MCF 10A (cell line): ENCODE measurements at regions not wholly inside any gene's neighbourhood (a gene's known extent, or its start where the extent isn't known, plus 50 kb on each side); places are given as distances from the start of the nearest gene placed in this dataset.

Experiments
- BruUV-seq: library from RNA; stranded (reverse); fragments of 400-500 nt; replicated peaks from 2 replicates; lab custom pipeline; 2021; lab: Mats Ljungman, UMichigan
- CTCF ChIA-PET: fragments of 300-600 bp; sonication (Branson Sonifier 250); formaldehyde crosslinking; extraction: SDS; loops from one replicate; lab custom pipeline; 2021; ENCODE audit warnings: antibody characterized with exemption, inconsistent platforms; lab: Yijun Ruan, JAX
- POLR2A ChIA-PET: fragments of 300-600, 350-650 bp; sonication (Branson Sonifier 250); formaldehyde crosslinking; extraction: SDS; loops from one replicate; lab custom pipeline; 2020; ENCODE audit warnings: antibody characterized with exemption, inconsistent platforms; lab: Yijun Ruan, JAX
- DNase-seq: peaks from one replicate; pipeline ENCODE4 v3.0.0-alpha.2; 2018; ENCODE audit not compliant: unreplicated experiment
- H3K27ac Mint-ChIP-seq: one replicate; pipeline ENCODE4 v1.8.0; 2022; ENCODE audit warnings: mild to moderate bottlenecking, low read depth, mixed read lengths; ENCODE audit not compliant: unreplicated experiment
- H3K27me3 Mint-ChIP-seq: one replicate; pipeline ENCODE4 v1.8.0; 2022; ENCODE audit warnings: mixed read lengths; ENCODE audit not compliant: insufficient read depth, unreplicated experiment
- H3K36me3 Mint-ChIP-seq: one replicate; pipeline ENCODE4 v1.8.0; 2022; ENCODE audit warnings: mild to moderate bottlenecking, moderate library complexity, mixed read lengths; ENCODE audit not compliant: insufficient read depth, unreplicated experiment
- H3K4me1 Mint-ChIP-seq: one replicate; pipeline ENCODE4 v1.8.0; 2022; ENCODE audit warnings: mixed read lengths; ENCODE audit not compliant: insufficient read depth, unreplicated experiment
- H3K4me3 Mint-ChIP-seq: one replicate; pipeline ENCODE4 v1.8.0; 2022; ENCODE audit warnings: mild to moderate bottlenecking, moderate library complexity, mixed read lengths; ENCODE audit not compliant: unreplicated experiment
- H3K9me3 Mint-ChIP-seq: one replicate; pipeline ENCODE4 v1.8.0; 2022; ENCODE audit warnings: mixed read lengths; ENCODE audit not compliant: unreplicated experiment
- CTCF ChIP-seq: fragments of 200-600 bp; IDR thresholded peaks from one replicate; pipeline ENCODE4 v1.8.0; 2022; ENCODE audit warnings: antibody characterized with exemption, mild to moderate bottlenecking; ENCODE audit not compliant: unreplicated experiment
- intact Hi-C: fragments of 100-400 bp; cut with micrococcal nuclease; formaldehyde crosslinking; loops from 2 replicates; pipeline ENCODE4 v1.14.1; 2022

GRCh38 chr11:70756756-70757155 lies 358.4 kb downstream of the CTTN start:
- DNase-seq: no peak
- Mint-ChIP-seq H3K4me3 (no peak overlapping the region), H3K36me3 (no peaks in the 10 kb centered on the region), H3K4me1 (no peaks in the 10 kb centered on the region), H3K27ac (no peak overlapping the region), H3K27me3 (no peaks in the 10 kb centered on the region), H3K9me3 (peaks cover 37% of the 10 kb centered on the region)
- POLR2A ChIA-PET: no interaction called here
- intact Hi-C loops: no loop called here
- TF ChIP-seq CTCF: no peak
- CTCF ChIA-PET: interaction anchor here (0.6 to 1.5 kb wide), 3 partner anchors 8 to 288 kb away, joined by 3 read pairs; no protein-coding TSS in a partner anchor
- BruUV-seq: no TSS peak

DNA sequence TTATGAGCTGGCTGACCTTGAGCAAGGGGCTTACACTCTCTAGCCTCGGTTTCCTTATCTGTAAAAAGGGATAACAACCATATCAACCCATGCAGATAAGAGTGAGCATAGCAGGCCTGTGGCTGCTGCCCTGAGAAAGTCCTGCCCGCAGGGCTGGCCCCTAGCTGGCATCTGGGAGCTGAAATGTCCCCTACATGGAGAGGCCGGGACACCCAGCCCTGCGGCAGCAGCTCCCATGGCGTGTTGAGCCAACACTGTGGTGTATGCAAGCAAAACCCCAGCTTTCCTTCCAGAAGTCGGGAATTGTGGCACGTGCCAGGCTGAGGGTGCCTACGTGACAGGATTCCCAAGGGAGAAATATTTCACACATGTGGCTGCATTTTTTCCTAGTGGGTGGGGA lies 358.9 kb downstream of the CTTN start:
- BruUV-seq: no TSS peak
- Mint-ChIP-seq H3K27ac (no peak overlapping the region), H3K4me3 (no peak overlapping the region), H3K27me3 (no peaks in the 10 kb centered on the region), H3K4me1 (no peaks in the 10 kb centered on the region), H3K36me3 (no peaks in the 10 kb centered on the region), H3K9me3 (peaks cover 33% of the 10 kb centered on the region)
- DNase-seq: no peak
- POLR2A ChIA-PET: no interaction called here
- CTCF ChIA-PET: interaction anchor here (0.6 to 1.5 kb wide), 2 partner anchors 17 to 288 kb away, joined by 3 read pairs; no protein-coding TSS in a partner anchor
- intact Hi-C loops: no loop called here
- TF ChIP-seq CTCF: no peak

DNA sequence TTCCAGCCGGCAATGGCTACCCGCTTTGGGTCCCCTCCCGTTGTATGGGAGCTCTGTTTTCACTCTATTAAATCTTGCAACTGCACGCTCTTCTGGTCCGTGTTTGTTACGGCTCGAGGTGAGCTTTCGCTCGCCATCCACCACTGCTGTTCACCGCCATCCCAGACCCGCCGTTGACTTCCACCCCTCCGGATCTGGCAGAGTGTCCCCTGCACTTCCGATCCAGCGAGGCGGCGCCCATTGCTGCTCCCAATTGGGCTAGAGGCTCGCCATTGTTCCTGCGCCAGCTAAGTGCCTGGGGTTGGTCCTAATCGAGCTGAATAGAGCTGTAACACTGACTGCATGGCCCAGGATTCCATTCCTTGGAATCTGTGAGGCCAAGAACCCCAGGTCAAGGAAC lies 359.9 kb downstream of the CTTN start:
- Mint-ChIP-seq H3K36me3 (no peaks in the 10 kb centered on the region), H3K27ac (no peak overlapping the region), H3K27me3 (no peaks in the 10 kb centered on the region), H3K4me3 (no peak overlapping the region), H3K4me1 (no peaks in the 10 kb centered on the region), H3K9me3 (peaks cover 27% of the 10 kb centered on the region)
- DNase-seq: no peak
- no TSS peak for BruUV-seq
- intact Hi-C loops: no loop called here
- POLR2A ChIA-PET: no interaction called here
- no peak for TF ChIP-seq CTCF
- CTCF ChIA-PET: no interaction called here

DNA sequence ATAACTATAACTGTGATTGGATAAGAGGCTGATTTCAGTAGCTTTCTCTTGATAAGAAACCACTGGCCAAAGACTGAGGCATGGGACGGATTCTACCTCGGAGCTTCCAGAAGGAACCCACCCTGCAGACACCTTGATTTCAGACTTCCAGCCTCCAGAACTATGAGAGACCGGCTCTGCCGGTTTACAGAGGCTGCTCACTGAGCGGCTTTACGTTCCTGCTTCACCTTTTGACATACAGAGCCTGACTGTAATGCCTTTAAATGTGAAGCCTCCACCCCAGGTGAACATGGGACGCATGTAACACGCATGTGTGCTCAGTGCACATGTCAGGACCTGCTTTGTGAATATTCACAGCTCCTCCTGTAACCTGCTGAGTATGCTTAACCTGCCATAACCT lies 361.5 kb downstream of the CTTN start:
- no peak overlapping the region for H3K27ac Mint-ChIP-seq
- intact Hi-C loops: no loop called here
- no peaks in the 10 kb centered on the region for H3K27me3 Mint-ChIP-seq
- BruUV-seq: no TSS peak
- no peak for TF ChIP-seq CTCF
- POLR2A ChIA-PET: no interaction called here
- H3K4me3 Mint-ChIP-seq: no peak overlapping the region
- no peaks in the 10 kb centered on the region for H3K36me3 Mint-ChIP-seq
- no peaks in the 10 kb centered on the region for H3K4me1 Mint-ChIP-seq
- CTCF ChIA-PET: no interaction called here
- no peak for DNase-seq
- H3K9me3 Mint-ChIP-seq: peaks cover 23% of the 10 kb centered on the region
